OCI-LY7 (cell line): ENCODE measurements at regions not wholly inside any gene's neighbourhood (a gene's known extent, or its start where the extent isn't known, plus 50 kb on each side); places are given as distances from the start of the nearest gene placed in this dataset.

Source experiments
- CTCF ChIP-seq: fragments of 200-600 bp; sonication (generic); conservative IDR thresholded peaks from 2 replicates; pipeline ENCODE4 v1.5.1; 2014; ENCODE audit warnings: mild to moderate bottlenecking, antibody characterized with exemption, low read length, moderate library complexity, mixed read lengths
- EZH2phosphoT487 ChIP-seq: fragments of 200-600 bp; sonication (generic); IDR thresholded peaks from 2 replicates; pipeline ENCODE4 v1.6.1; 2018; ENCODE audit warnings: low read depth, borderline replicate concordance, mild to moderate bottlenecking, mixed run types, antibody characterized with exemption, low read length, moderate library complexity, mixed read lengths

- TF ChIP-seq CTCF (no peak), EZH2phosphoT487 (no peak)
Measured at GRCh38 chr17:5874486-5874885, 195.7 kb upstream of the WSCD1 start.
